Esophagus muscularis mucosa (tissue), 4 donors: ENCODE measurements at regions not wholly inside any gene's neighbourhood (a gene's known extent, or its start where the extent isn't known, plus 50 kb on each side); places are given as distances from the start of the nearest gene placed in this dataset.

Experiments
- DNase-seq: peaks from one replicate; pipeline ENCODE4 v3.0.0-alpha.2; 2017; ENCODE audit errors: extremely low spot score
- H3K27ac ChIP-seq, 4 donors: fragments of 200-600 bp; sonication (generic); replicated peaks in 1 of 4; 1 replicate in 3 of 4; 2 replicates in 1 of 4; pipeline ENCODE4 v1.5.1; 2016 to 2019; ENCODE audit warnings: mild to moderate bottlenecking in 1 of 4
- H3K27me3 ChIP-seq, 4 donors: fragments of 200-600 bp; sonication (generic); one replicate each; pipeline versions ENCODE4 v1.5.1 to v1.6.0; 2016 to 2019
- H3K36me3 ChIP-seq, 4 donors: fragments of 200-600 bp; sonication (generic); one replicate each; pipeline ENCODE4 v1.5.1; 2016 to 2019
- H3K4me1 ChIP-seq, 4 donors: fragments of 200-600 bp; sonication (generic); one replicate each; pipeline ENCODE4 v1.5.1; 2016 to 2019
- H3K4me3 ChIP-seq, 4 donors: fragments of 200-600 bp; sonication (generic); 1 replicate in 2 of 4; 2 replicates in 2 of 4; pipeline ENCODE4 v1.5.1; 2016 to 2019; ENCODE audit warnings: mild to moderate bottlenecking in 4 of 4, moderate library complexity in 1 of 4
- H3K9me3 ChIP-seq, 4 donors: fragments of 200-600 bp; sonication (generic); 1 replicate in 3 of 4; 2 replicates in 1 of 4; pipeline ENCODE4 v1.5.1; 2016 to 2019
- EP300 ChIP-seq: sonication (generic); formaldehyde crosslinking; IDR thresholded peaks from one replicate; pipeline ENCODE4 v1.6.1; 2017; ENCODE audit warnings: antibody characterized with exemption
- POLR2A ChIP-seq: fragments of 450-650 bp; IDR thresholded peaks from one replicate; pipeline ENCODE4 v1.6.1; 2017; ENCODE audit warnings: antibody characterized with exemption, moderate library complexity, mild to moderate bottlenecking, low read depth
- POLR2AphosphoS5 ChIP-seq, 2 donors: sonication (generic); formaldehyde crosslinking; IDR thresholded peaks; one replicate each; pipeline ENCODE4 v1.6.1; 2017; ENCODE audit warnings: antibody characterized with exemption in 2 of 2
- WGBS: methylation state at CpG from one replicate; pipeline ENCODE4 v1.1.5; 2018; 5-methylcytosine and 5-hydroxymethylcytosine counted together
- intact Hi-C: fragments of 100-400 bp; cut with DNase I; formaldehyde crosslinking; loops from one replicate; pipeline ENCODE4 v1.15.1; 2023
- TF ChIP-seq, protein P1 (sequence below), 3 experiments: fragments of 200-600 bp in 2 of 3; fragments of 450-650 bp in 1 of 3; sonication (generic) in 2 of 3; IDR thresholded peaks; one replicate each; pipeline ENCODE4 v1.5.1; 2017 to 2019; ENCODE audit warnings: antibody characterized with exemption in 3 of 3, mild to moderate bottlenecking in 2 of 3, moderate library complexity in 1 of 3

DNA sequence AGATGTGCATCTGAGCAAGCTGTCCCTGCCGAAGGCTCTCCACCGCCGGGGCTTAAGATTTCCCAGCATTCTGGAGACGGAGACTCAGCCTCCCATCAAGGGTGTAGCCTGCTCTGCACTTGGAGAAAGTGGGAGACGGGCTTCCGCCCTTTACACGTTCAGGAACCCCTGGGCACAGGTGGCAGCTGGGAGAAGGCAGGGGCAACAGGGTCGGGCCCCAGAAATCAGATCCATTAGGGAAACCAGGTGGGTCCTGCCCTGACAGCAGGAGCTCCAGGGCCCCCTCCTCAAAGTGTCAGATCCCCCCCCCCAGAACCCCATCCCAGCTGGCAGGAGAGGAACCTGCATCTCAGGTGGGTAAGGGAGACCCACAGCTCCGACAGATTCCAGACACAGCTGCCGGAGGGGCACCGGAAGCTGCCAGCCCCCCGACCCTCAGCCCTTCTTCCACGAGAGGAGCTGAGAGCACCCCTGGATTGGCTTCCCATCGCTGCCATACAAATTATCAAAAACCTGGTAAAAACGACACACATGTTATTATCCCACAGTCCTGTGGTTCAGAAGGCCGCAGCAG is 236.6 kb downstream of the NPHP4 start:
- intact Hi-C loops = no loop called here
- Histone ChIP-seq H3K36me3 (no peaks in the 10 kb centered on the region), H3K4me1 (peaks cover 0 to 14% (median 5%) of the 10 kb centered on the region in 4 donors), H3K27me3 (peaks cover 0 to 87% (median 0%) of the 10 kb centered on the region in 4 donors), H3K9me3 (no peaks in the 10 kb centered on the region), H3K4me3 (no peak overlapping the region), H3K27ac (no peak overlapping the region)
- 91% methylated on average over 10 of the region's 16 CpGs for WGBS
- TF ChIP-seq POLR2A (no peak), POLR2AphosphoS5 (IDR thresholded peaks at IDR 0.05) (no peak), EP300 (no peak)
- TF ChIP-seq, protein P1, sequence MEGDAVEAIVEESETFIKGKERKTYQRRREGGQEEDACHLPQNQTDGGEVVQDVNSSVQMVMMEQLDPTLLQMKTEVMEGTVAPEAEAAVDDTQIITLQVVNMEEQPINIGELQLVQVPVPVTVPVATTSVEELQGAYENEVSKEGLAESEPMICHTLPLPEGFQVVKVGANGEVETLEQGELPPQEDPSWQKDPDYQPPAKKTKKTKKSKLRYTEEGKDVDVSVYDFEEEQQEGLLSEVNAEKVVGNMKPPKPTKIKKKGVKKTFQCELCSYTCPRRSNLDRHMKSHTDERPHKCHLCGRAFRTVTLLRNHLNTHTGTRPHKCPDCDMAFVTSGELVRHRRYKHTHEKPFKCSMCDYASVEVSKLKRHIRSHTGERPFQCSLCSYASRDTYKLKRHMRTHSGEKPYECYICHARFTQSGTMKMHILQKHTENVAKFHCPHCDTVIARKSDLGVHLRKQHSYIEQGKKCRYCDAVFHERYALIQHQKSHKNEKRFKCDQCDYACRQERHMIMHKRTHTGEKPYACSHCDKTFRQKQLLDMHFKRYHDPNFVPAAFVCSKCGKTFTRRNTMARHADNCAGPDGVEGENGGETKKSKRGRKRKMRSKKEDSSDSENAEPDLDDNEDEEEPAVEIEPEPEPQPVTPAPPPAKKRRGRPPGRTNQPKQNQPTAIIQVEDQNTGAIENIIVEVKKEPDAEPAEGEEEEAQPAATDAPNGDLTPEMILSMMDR (IDR thresholded peaks at IDR 0.05) = no peak
- no peak for DNase-seq

DNA sequence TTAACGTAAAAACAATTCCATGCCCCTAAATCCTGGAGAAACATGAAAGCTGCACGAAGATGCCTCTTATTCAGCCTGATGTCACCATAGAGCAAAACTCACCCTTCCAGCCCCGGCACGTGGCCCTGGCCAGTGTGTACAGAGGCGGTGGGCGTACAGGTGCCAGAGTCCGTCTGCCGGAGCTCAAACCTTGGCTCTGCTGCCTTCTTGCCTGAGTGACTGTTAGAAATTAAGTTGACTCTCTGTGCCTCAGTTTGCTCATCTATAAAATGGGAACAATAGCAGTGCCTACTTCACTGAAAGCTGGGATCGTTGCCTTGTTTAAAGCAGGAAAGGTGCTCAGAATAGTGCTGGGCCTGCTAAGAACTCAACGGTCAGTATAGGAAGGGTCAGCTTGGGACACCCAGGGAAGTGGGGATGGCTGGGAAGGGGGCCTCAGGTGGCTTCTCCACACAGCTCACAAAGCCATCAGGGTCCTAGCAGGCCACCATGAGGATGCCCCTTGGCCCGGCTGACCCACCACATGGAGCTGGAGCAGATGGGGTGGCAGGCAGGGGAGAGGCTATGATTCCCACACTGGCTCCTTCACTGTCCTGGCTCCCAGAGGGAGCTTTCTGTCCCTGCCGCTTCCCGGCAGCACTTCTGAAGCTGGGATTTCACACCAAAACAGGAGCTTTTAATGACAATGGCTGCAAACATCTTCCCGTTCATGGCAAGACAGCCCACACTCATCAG is 237.2 kb downstream of the NPHP4 start:
- Histone ChIP-seq H3K36me3 (no peaks in the 10 kb centered on the region), H3K9me3 (no peaks in the 10 kb centered on the region), H3K4me3 (no peak overlapping the region), H3K27ac (no peak overlapping the region), H3K27me3 (peaks cover 0 to 88% (median 0%) of the 10 kb centered on the region in 4 donors), H3K4me1 (peaks cover 0 to 14% (median 5%) of the 10 kb centered on the region in 4 donors)
- intact Hi-C loops = no loop called here
- no peak for DNase-seq
- TF ChIP-seq EP300 (no peak), POLR2AphosphoS5 (IDR thresholded peaks at IDR 0.05) (no peak), POLR2A (no peak)
- TF ChIP-seq, protein P1 (IDR thresholded peaks at IDR 0.05) = no peak
- 81% methylated on average over 14 of the region's 14 CpGs for WGBS

GRCh38 chr1:5753549-5754421 is 238.4 kb downstream of the NPHP4 start:
- Histone ChIP-seq H3K27me3 (peaks cover 0 to 87% (median 0%) of the 10 kb centered on the region in 4 donors), H3K27ac (no peak overlapping the region), H3K4me1 (peaks cover 0 to 14% (median 5%) of the 10 kb centered on the region in 4 donors), H3K36me3 (no peaks in the 10 kb centered on the region), H3K4me3 (no peak overlapping the region), H3K9me3 (no peaks in the 10 kb centered on the region)
- TF ChIP-seq EP300 = no peak
- TF ChIP-seq POLR2AphosphoS5 (IDR thresholded peaks at IDR 0.05) = no peak
- TF ChIP-seq, protein P1 (IDR thresholded peaks at IDR 0.05) = no peak
- no peak for TF ChIP-seq POLR2A
- intact Hi-C loops = no loop called here
- DNase-seq = no peak
- WGBS = 94% methylated on average over 17 of the region's 23 CpGs

- Histone ChIP-seq H3K9me3 (no peaks in the 10 kb centered on the region), H3K27ac (no peak overlapping the region), H3K27me3 (peaks cover 0 to 88% (median 0%) of the 10 kb centered on the region in 4 donors), H3K36me3 (no peaks in the 10 kb centered on the region), H3K4me3 (no peak overlapping the region), H3K4me1 (peaks cover 0 to 10% (median 5%) of the 10 kb centered on the region in 4 donors)
- intact Hi-C loops = no loop called here
- TF ChIP-seq POLR2A = no peak
- TF ChIP-seq, protein P1 (IDR thresholded peaks at IDR 0.05) = no peak
- TF ChIP-seq EP300 = no peak
- TF ChIP-seq POLR2AphosphoS5 (IDR thresholded peaks at IDR 0.05) = no peak
- DNase-seq = no peak
- WGBS = 71% methylated on average over 13 of the region's 15 CpGs
Observed at GRCh38 chr1:5752746-5753548, 239.3 kb downstream of the NPHP4 start.
